ENCODE measurements at regions not wholly inside any gene's neighbourhood (a gene's known extent, or its start where the extent isn't known, plus 50 kb on each side); places are given as distances from the start of the nearest gene placed in this dataset.

DNA sequence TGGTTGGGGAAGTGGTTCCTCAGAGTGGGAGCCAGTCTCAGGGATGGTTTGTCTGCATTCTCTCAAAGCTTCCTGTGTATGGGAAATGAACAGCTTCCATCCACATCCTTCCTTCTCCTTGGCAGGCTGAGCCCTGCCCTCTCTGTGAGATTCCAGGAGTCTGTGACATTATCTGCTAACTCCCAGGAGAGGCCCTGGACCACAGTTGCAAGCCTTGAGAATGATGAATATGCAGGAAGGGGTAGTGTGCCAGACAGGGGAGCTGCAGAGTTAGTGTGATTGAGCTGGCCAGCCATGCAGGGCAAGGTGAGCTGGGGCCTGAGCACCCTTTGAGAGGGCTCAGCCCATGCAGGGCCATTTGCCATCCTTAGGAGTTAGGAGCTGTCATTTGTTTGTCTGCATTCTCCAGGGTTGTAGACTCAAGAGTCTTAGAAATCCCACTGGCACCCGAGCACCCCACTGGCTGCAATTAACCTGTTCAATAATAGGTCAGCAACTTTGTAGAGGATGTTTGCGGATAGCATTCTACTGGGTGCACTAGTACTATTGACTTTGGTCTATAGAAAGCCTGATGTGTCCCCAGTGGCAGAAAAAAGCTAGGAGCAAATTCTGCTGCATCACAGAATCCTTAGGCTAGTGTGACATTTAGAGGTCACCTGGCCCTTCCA is 299.0 kb upstream of the CADM1 start:
- H3K27me3 Mint-ChIP-seq: no peaks in the 10 kb centered on the region
- ATAC-seq (no peak), DNase-seq (no peak)
- no peak overlapping the region for H3K27ac Mint-ChIP-seq
- H3K9me3 ChIP-seq (ENCODE audit: control insufficient read depth, low read length, poor library complexity, severe bottlenecking): no peaks in the 10 kb centered on the region
- no peak overlapping the region for H3K4me3 Mint-ChIP-seq
- no peaks in the 10 kb centered on the region for H3K36me3 Mint-ChIP-seq (ENCODE audit: low read depth)
- no peaks in the 10 kb centered on the region for H3K4me1 Mint-ChIP-seq

DNA sequence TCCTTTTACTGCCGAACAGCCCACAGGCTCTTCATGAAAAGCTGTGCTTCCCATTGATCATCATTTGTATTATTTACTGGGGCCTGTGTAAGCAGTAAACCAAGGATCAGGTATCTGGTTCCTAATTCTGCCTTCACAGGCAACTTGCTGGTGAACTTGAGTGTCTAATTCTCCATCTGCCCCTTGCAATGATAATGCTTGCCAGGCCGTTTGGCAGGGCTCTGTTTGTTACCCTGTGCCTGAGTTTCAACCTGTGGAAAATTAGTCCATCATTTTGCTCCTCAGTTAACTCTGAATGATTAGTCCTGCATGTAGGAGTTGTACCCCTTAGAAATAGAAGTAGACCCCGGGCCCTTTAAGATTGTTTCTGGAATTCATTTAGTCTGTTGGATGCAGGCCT is 298.4 kb upstream of the CADM1 start:
- Mint-ChIP-seq H3K36me3 (ENCODE audit: low read depth) (no peaks in the 10 kb centered on the region), H3K27me3 (no peaks in the 10 kb centered on the region), H3K4me3 (no peak overlapping the region), H3K27ac (no peak overlapping the region), H3K4me1 (no peaks in the 10 kb centered on the region)
- ATAC-seq (no peak), DNase-seq (no peak)
- H3K9me3 ChIP-seq (ENCODE audit: control insufficient read depth, low read length, poor library complexity, severe bottlenecking): no peaks in the 10 kb centered on the region

DNA sequence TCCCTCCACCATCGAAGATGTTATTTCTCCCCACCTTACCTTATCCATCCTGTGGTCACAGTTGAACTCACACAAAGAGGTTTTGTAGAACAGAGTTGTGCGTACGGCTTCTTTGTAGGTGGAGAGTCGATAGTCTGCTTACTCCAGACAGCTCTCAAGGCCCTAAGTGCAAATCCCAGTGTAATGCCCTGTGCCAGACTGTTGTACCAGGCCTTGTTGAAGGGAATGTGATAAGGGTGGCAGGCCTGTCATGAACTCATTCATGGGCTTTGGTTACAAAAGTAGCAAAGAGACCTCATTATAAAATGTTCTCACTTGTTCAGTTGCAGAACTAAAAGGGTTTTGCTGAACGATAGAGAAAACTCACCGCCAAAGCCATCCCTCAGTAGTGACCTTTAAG is 288.7 kb upstream of the CADM1 start:
- H3K27me3 Mint-ChIP-seq: no peaks in the 10 kb centered on the region
- no peaks in the 10 kb centered on the region for H3K36me3 Mint-ChIP-seq (ENCODE audit: low read depth)
- no peak overlapping the region for H3K27ac Mint-ChIP-seq
- ATAC-seq (no peak), DNase-seq (no peak)
- H3K4me1 Mint-ChIP-seq: no peaks in the 10 kb centered on the region
- no peak overlapping the region for H3K4me3 Mint-ChIP-seq
- no peaks in the 10 kb centered on the region for H3K9me3 ChIP-seq (ENCODE audit: control insufficient read depth, low read length, poor library complexity, severe bottlenecking)

DNA sequence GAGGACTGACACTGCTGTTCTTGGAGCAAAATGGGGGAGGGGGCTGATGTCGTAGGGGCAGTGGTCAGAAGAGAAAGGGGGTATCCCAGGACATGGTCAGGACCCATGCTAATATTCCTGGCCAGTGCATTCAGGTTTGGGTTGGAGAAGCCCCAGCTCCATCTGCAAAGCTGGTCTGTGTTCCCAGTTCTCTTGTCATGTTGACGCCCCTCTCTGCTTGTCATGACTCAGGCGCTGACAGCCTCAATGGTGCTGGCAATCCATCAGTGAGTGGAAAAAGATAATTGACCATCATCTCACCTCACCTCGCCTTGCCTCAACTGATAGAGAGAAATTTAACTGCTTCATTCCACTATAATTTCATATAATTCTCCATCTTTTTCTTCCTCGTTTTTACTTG is 283.1 kb upstream of the CADM1 start:
- Mint-ChIP-seq H3K27ac (no peak overlapping the region), H3K4me1 (no peaks in the 10 kb centered on the region), H3K36me3 (ENCODE audit: low read depth) (no peaks in the 10 kb centered on the region), H3K4me3 (no peak overlapping the region), H3K27me3 (no peaks in the 10 kb centered on the region)
- DNase-seq (no peak), ATAC-seq (no peak)
- H3K9me3 ChIP-seq (ENCODE audit: control insufficient read depth, low read length, poor library complexity, severe bottlenecking): no peaks in the 10 kb centered on the region

DNA sequence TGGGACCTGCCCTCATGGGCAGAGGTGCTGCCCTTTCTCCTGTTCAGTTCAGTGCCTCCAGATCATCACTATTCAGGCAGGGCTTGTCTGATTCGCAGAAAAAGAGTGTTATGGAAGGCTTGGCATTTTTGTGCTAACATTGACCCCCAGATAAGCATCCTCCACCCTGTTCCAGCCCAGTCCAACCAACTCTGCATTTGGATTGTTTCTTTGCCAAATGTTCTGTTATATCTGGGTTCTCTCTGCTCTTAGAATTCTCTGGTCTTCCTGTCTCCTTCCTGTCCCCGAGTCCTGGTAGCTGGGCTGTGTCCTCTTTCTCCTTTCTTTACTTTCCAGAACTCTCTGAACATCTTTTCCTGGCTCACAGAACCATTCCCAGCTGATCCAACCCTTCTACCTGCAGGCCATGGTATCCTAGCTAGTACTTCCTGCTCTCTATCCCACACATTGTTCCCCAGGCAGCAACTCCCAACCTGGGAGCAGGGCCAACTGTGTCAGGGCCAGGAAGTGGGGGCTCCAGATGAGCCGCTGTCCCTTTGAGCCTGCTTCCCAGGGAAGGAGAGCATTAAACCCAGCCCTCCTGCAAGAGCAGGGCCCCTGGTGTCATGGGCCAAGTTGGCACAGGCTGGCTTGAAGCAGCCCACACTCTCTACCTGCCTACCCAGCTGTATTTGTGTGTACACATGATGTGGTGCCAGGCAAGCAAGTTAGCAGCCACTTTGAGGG is 280.7 kb upstream of the CADM1 start:
- H3K4me3 Mint-ChIP-seq: no peak overlapping the region
- no peaks in the 10 kb centered on the region for H3K36me3 Mint-ChIP-seq (ENCODE audit: low read depth)
- H3K27ac Mint-ChIP-seq: no peak overlapping the region
- DNase-seq (no peak), ATAC-seq (no peak)
- H3K9me3 ChIP-seq (ENCODE audit: control insufficient read depth, low read length, poor library complexity, severe bottlenecking): no peaks in the 10 kb centered on the region
- H3K27me3 Mint-ChIP-seq: no peaks in the 10 kb centered on the region
- no peaks in the 10 kb centered on the region for H3K4me1 Mint-ChIP-seq

DNA sequence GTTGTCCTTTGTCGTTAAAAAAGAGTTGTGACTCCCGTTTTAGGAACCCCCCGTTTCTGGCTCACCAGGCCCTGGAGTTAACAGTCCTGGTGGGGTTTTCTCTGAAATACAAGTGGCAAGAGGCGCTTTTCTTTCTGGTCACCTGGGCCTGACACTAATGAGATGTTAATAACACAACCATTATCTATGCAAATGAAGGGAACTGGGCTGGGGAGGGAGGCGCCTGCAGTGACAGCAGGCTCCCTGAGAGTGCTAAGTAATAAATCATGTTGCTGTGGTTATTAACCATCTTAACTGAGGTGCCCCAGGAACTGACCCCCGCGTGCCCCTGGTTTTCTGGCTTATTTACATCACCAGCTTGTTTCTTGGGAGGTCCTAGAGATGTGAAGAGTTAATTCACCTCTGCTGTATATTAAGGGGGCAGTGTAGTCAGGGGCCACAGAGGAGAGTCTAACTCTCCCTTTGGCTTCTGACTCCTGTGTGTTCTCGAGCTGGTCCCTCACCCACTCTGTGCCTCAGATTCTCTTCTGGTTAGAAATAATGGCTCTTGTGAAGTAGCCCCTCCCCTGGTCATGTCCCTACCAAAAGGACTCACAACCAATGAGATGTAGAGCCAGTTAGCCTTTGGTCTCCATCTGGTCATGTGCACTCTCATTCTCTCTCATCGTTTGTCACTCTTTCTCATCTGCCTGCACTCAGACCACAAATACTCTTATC is 276.6 kb upstream of the CADM1 start:
- no peaks in the 10 kb centered on the region for H3K27me3 Mint-ChIP-seq
- no peak overlapping the region for H3K4me3 Mint-ChIP-seq
- DNase-seq (no peak), ATAC-seq (no peak)
- no peaks in the 10 kb centered on the region for H3K9me3 ChIP-seq (ENCODE audit: control insufficient read depth, low read length, poor library complexity, severe bottlenecking)
- no peaks in the 10 kb centered on the region for H3K4me1 Mint-ChIP-seq
- no peaks in the 10 kb centered on the region for H3K36me3 Mint-ChIP-seq (ENCODE audit: low read depth)
- no peak overlapping the region for H3K27ac Mint-ChIP-seq

DNA sequence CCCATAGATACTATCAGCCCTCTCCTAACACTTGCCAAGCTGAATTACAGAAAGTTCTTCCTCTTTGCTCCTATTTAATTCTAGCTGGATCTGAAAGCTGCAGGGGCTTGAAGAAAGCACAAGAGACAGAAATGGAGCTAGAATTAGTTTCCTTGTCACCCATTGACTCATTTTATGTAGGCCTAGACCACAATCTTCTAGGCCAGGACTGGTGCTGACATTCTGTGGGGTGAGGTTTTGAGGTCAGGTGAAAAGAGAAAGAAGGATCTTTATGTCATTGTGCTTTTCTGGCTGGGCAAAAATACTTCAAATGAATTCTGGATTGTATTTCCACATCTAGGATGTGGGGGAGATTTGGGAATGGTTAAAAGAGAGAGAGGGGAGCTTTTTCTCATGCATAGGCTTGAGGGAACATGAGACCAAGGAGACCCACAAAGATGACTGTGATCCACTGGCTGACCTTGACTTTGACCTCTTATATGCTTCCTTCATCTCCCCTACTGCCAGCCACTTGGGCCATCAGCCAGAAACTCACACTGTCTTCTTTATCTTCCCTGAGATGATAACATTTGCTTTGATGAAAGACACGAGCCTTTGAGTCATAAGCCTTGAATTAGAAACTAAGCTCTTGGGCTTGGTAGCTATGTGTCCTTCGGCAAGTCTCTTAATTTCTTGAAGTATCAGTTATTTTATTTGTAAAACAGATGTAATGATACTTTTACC is 274.9 kb upstream of the CADM1 start:
- Mint-ChIP-seq H3K36me3 (ENCODE audit: low read depth) (no peaks in the 10 kb centered on the region), H3K4me1 (no peaks in the 10 kb centered on the region), H3K27me3 (no peaks in the 10 kb centered on the region), H3K4me3 (no peak overlapping the region), H3K27ac (no peak overlapping the region)
- no peaks in the 10 kb centered on the region for H3K9me3 ChIP-seq (ENCODE audit: control insufficient read depth, low read length, poor library complexity, severe bottlenecking)
- DNase-seq (no peak), ATAC-seq (no peak)

DNA sequence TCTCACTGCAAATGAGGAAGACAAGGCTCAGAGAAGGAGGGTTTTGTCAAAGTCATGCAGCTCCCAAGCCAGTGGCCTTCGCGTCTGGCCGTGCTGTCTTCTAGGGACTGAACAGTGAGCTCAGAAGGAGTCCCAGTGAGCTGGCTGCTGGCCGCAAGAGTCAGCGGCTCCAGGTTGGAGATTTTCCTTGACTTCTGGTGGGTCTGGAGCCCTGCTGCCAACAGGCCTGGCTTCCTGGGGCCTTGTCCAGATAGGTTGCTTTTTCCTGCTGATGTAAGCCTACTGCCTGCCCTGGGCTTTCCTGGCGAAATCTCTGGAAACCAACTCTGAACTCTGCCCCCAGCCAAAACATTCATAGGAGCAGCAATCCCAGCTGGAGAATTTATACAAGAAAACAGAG is 272.7 kb upstream of the CADM1 start:
- ATAC-seq: no peak
- DNase-seq: no peak
- no peaks in the 10 kb centered on the region for H3K27me3 Mint-ChIP-seq
- no peaks in the 10 kb centered on the region for H3K9me3 ChIP-seq (ENCODE audit: control insufficient read depth, low read length, poor library complexity, severe bottlenecking)
- H3K4me1 Mint-ChIP-seq: no peaks in the 10 kb centered on the region
- no peak overlapping the region for H3K27ac Mint-ChIP-seq
- H3K4me3 Mint-ChIP-seq: no peak overlapping the region
- H3K36me3 Mint-ChIP-seq (ENCODE audit: low read depth): no peaks in the 10 kb centered on the region

DNA sequence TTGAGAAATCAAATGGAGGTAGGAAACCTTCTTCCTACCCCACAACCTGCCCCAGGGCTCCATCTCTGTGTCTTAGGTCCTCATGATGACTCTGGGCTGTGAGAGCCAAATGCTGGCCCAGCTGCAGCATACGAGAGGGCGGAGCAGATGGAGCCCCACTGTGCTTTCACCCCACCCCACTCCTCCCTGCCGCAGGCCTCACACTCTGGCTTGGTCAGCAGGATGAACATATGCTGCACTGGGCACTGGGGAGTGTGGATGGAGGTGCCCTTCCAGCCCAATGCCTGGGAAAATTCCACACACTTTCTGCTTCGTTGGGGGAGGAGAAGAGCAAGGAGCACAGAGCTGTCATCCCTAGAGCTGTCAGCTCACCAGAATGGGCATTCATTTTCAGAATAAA is 271.6 kb upstream of the CADM1 start:
- DNase-seq (no peak), ATAC-seq (no peak)
- Mint-ChIP-seq H3K4me1 (no peaks in the 10 kb centered on the region), H3K36me3 (ENCODE audit: low read depth) (no peaks in the 10 kb centered on the region), H3K27me3 (no peaks in the 10 kb centered on the region), H3K27ac (no peak overlapping the region), H3K4me3 (no peak overlapping the region)
- H3K9me3 ChIP-seq (ENCODE audit: control insufficient read depth, low read length, poor library complexity, severe bottlenecking): no peaks in the 10 kb centered on the region

DNA sequence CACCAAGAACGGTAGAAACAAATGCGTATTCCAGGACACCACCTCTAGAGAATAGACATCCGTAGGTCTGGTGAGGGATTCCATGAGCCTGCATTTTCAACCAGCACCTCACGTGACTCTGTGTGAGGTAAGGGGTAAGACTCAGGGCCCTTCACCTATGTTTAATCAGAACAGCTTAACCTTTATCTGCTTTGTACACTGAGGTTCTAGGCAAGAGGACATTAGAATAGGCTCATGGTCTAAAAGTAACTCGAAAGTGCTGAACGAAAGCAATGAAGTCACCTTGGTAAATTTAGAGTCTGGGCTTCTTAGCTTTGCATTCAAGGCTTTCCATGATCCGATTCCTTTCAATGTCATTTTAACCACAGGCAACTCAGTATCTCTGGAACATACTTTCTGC is 270.5 kb upstream of the CADM1 start:
- no peak for DNase-seq
- ATAC-seq: no peak
- Mint-ChIP-seq H3K27me3 (no peaks in the 10 kb centered on the region), H3K4me3 (no peak overlapping the region), H3K4me1 (no peaks in the 10 kb centered on the region), H3K27ac (no peak overlapping the region), H3K36me3 (ENCODE audit: low read depth) (no peaks in the 10 kb centered on the region)
- H3K9me3 ChIP-seq (ENCODE audit: control insufficient read depth, low read length, poor library complexity, severe bottlenecking): no peaks in the 10 kb centered on the region

DNA sequence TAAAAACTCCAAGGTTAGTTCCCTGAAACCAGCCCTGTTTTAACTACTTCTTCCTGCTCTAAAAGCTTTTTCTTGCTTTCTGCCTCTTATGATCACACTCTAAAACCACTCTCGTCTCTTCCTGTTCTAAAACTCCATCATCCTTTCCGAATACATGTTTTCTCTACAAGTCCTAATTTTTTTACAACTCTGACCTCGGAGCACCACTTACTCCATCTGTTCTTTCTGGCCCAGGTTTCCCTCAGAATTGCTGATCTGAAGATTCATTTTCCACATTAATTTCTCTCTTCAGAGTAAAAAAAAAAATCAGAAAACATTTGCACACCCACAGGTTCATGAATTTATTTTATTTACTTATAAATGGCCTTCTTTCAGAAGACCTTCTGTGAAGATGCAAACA is 265.7 kb upstream of the CADM1 start:
- no peaks in the 10 kb centered on the region for H3K36me3 Mint-ChIP-seq (ENCODE audit: low read depth)
- no peaks in the 10 kb centered on the region for H3K4me1 Mint-ChIP-seq
- DNase-seq: no peak
- H3K9me3 ChIP-seq (ENCODE audit: control insufficient read depth, low read length, poor library complexity, severe bottlenecking): no peaks in the 10 kb centered on the region
- no peak overlapping the region for H3K27ac Mint-ChIP-seq
- no peak for ATAC-seq
- H3K27me3 Mint-ChIP-seq: no peaks in the 10 kb centered on the region
- no peak overlapping the region for H3K4me3 Mint-ChIP-seq

DNA sequence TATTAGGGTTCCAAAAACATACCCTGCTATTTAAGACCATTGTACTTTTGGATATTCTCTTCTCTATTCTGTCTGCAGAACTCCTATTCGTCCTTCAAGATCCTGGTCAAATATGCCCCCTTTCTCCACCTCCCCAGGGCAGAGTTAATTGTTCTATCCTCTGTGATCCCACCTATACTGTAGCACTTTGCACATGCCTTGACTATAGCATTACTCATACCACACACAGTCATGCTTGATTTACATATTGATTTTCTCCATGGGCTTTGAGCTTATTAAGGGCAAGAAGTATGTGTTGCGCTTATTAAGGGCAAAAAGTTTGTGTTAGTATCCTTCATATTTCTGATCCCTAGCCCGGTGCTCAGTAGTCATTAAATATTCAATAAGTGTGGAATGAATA is 263.7 kb upstream of the CADM1 start:
- Mint-ChIP-seq H3K36me3 (ENCODE audit: low read depth) (no peaks in the 10 kb centered on the region), H3K27me3 (no peaks in the 10 kb centered on the region), H3K4me3 (no peak overlapping the region), H3K4me1 (no peaks in the 10 kb centered on the region), H3K27ac (no peak overlapping the region)
- no peaks in the 10 kb centered on the region for H3K9me3 ChIP-seq (ENCODE audit: control insufficient read depth, low read length, poor library complexity, severe bottlenecking)
- ATAC-seq (no peak), DNase-seq (no peak)

DNA sequence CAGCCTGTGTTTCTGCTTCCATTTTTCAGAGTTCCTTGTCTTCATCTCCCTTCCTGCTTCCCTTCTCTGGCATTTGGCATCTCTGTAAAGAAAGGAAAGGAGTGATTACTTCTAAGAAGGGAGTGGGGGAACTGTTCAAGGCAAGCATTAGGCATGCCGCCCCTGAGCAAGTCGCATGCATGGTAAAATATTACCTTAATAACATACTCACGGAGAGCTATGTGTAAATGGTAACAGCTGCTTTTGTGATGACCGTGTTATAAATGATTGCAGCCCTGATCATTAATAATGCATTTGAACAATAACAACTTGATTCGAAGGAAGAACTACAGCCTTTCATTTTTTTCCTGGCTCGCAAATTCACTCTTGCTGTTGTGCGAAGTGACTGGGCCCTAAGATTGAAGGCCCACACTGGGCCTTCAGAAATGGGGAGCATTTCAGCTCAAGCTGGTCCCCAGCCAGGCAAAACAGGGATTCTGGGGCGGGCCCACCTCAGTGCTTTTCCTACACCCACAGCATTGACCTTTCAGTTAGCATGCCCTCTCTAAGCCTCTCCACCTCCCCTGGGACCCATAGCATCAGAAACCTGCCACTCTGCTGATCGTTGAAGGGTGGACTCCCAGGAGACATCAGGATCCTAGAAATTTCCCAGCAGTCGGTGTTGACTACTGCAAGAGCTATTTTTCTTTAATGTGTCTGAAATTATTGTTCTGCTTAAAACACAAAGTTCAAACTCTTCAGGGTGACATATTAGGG is 263.0 kb upstream of the CADM1 start:
- H3K4me1 Mint-ChIP-seq: no peaks in the 10 kb centered on the region
- no peaks in the 10 kb centered on the region for H3K36me3 Mint-ChIP-seq (ENCODE audit: low read depth)
- DNase-seq (no peak), ATAC-seq (no peak)
- H3K27me3 Mint-ChIP-seq: peaks cover 2% of the 10 kb centered on the region
- H3K9me3 ChIP-seq (ENCODE audit: control insufficient read depth, low read length, poor library complexity, severe bottlenecking): no peaks in the 10 kb centered on the region
- H3K4me3 Mint-ChIP-seq: no peak overlapping the region
- H3K27ac Mint-ChIP-seq: no peak overlapping the region

Measured in T-helper 17 cell (primary cell).